Stimulated activated CD4-positive, alpha-beta T cell treated with anti-CD3 and anti-CD28 coated beads, Interleukin-4, amount 100 ng/mL, for 24 hours (primary cell): ENCODE measurements at regions not wholly inside any gene's neighbourhood (a gene's known extent, or its start where the extent isn't known, plus 50 kb on each side); places are given as distances from the start of the nearest gene placed in this dataset.
"Not testable (repeated sequence)": the region's sequence is repeated elsewhere in the genome, so short reads cannot be mapped to it uniquely, and the experiment has no call there.

Source experiments
- DNase-seq: peaks from one replicate; pipeline ENCODE4 v3.0.0-alpha.2; 2020

- DNase-seq: no peak
These were observed 242.8 kb downstream of the CCSER2 start for GRCh38 chr10:84571146-84571545.

- DNase-seq: no peak
These were observed 245.7 kb downstream of the CCSER2 start for GRCh38 chr10:84574102-84574501.

- DNase-seq: no peak
These were observed 253.6 kb downstream of the CCSER2 start for GRCh38 chr10:84581976-84582375.

GRCh38 chr10:84583501-84583900 is 255.1 kb downstream of the CCSER2 start:
- no peak for DNase-seq

- no peak for DNase-seq
These were observed 259.4 kb downstream of the CCSER2 start for GRCh38 chr10:84587789-84588188.

GRCh38 chr10:84588426-84588825 is 260.0 kb downstream of the CCSER2 start:
- DNase-seq: no peak

GRCh38 chr10:84588971-84589370 is 260.6 kb downstream of the CCSER2 start:
- DNase-seq: no peak

GRCh38 chr10:84589526-84590205 is 261.3 kb downstream of the CCSER2 start:
- no peak for DNase-seq

- DNase-seq: no peak
These were observed 262.2 kb downstream of the CCSER2 start for GRCh38 chr10:84590327-84591193.

GRCh38 chr10:84593506-84593905 is 265.1 kb downstream of the CCSER2 start:
- DNase-seq: no peak

- no peak for DNase-seq
These were observed 268.2 kb downstream of the CCSER2 start for GRCh38 chr10:84596585-84596984.

GRCh38 chr10:84599254-84599653 is 270.9 kb downstream of the CCSER2 start:
- DNase-seq: no peak

GRCh38 chr10:84600947-84601346 is 272.6 kb downstream of the CCSER2 start:
- DNase-seq: no peak

- not testable (repeated sequence) for DNase-seq
These were observed 274.2 kb downstream of the CCSER2 start for GRCh38 chr10:84602543-84602942.

- no peak for DNase-seq
These were observed 275.6 kb downstream of the CCSER2 start for GRCh38 chr10:84603971-84604370.

- no peak for DNase-seq
These were observed 277.4 kb downstream of the CCSER2 start for GRCh38 chr10:84605802-84606201.

GRCh38 chr10:84606428-84606827 is 278.0 kb downstream of the CCSER2 start:
- no peak for DNase-seq

GRCh38 chr10:84607044-84607443 is 278.7 kb downstream of the CCSER2 start:
- DNase-seq: no peak

- DNase-seq: no peak
These were observed 279.1 kb downstream of the CCSER2 start for GRCh38 chr10:84607523-84607922.

GRCh38 chr10:84608126-84608525 is 279.7 kb downstream of the CCSER2 start:
- no peak for DNase-seq

GRCh38 chr10:84613336-84614021 is 285.1 kb downstream of the CCSER2 start:
- no peak for DNase-seq

GRCh38 chr10:84626397-84627087 is 298.2 kb downstream of the CCSER2 start:
- no peak for DNase-seq

- DNase-seq: no peak
These were observed 304.5 kb downstream of the CCSER2 start for GRCh38 chr10:84632866-84633265.
